ENCODE measurements at regions not wholly inside any gene's neighbourhood (a gene's known extent, or its start where the extent isn't known, plus 50 kb on each side); places are given as distances from the start of the nearest gene placed in this dataset.
"Not testable (repeated sequence)": the region's sequence is repeated elsewhere in the genome, so short reads cannot be mapped to it uniquely, and the experiment has no call there.

- Histone ChIP-seq H3K79me2 (ENCODE audit: insufficient read depth, low read length) (no peaks in the 10 kb centered on the region), H4K20me1 (ENCODE audit: insufficient read depth, low read length) (no peaks in the 10 kb centered on the region), H3K9me3 (ENCODE audit: low read length) (no peaks in the 10 kb centered on the region), H3K4me2 (ENCODE audit: low read depth, low read length) (no peak overlapping the region), H2AFZ (ENCODE audit: low read length) (no peak overlapping the region), H3K27ac (ENCODE audit: extremely low read length, insufficient read depth, low read length) (no peak overlapping the region), H3K9ac (ENCODE audit: insufficient read depth, low read depth, low read length) (no peak overlapping the region), H3K4me3 (replicated peaks in 1 of 3; ENCODE audit: insufficient read depth in 1 of 3, low read depth in 2 of 3, low read length in 3 of 3) (no peak overlapping the region), H3K36me3 (replicated peaks in 1 of 2; ENCODE audit: control insufficient read depth in 1 of 2, insufficient read depth in 2 of 2, low read length in 2 of 2) (no peaks in the 10 kb centered on the region), H3K27me3 (ENCODE audit: control insufficient read depth in 1 of 2, insufficient read depth in 2 of 2, low read length in 2 of 2) (no peaks in the 10 kb centered on the region), H3K4me1 (ENCODE audit: insufficient read depth, low read length) (no peaks in the 10 kb centered on the region)
- no peak for DNase-seq (ENCODE audit: low spot score)
- TF ChIP-seq PRPF4 (IDR thresholded peaks at IDR 0.05; ENCODE audit: low read depth, low read length, poor library complexity, severe bottlenecking): no peak
- no peak for TF ChIP-seq SALL1 (CRISPR knock-in tag; IDR thresholded peaks at IDR 0.05)
- no peak for TF ChIP-seq NAIF1 (CRISPR knock-in tag; IDR thresholded peaks at IDR 0.05; ENCODE audit: borderline replicate concordance)
- TF ChIP-seq ZNF597 (CRISPR knock-in tag; IDR thresholded peaks at IDR 0.05): no peak
- no peak for TF ChIP-seq NFRKB (IDR thresholded peaks at IDR 0.05)
- no peak for TF ChIP-seq MTA3 (CRISPR knock-in tag; IDR thresholded peaks at IDR 0.05)
- no peak for TF ChIP-seq ARID3A (IDR thresholded peaks at IDR 0.05; ENCODE audit: low read depth, low read length)
- no peak for TF ChIP-seq ZNF18 (CRISPR knock-in tag; IDR thresholded peaks at IDR 0.05; ENCODE audit: insufficient replicate concordance)
- TF ChIP-seq ZNF446 (CRISPR knock-in tag; IDR thresholded peaks at IDR 0.05): no peak
- TF ChIP-seq TCF7 (IDR thresholded peaks at IDR 0.05; ENCODE audit: low read depth): no peak
- no peak for FAIRE-seq
- ChIA-PET POLR2A (no interaction called here), CTCF (ENCODE audit: low intra/inter-chr PET ratio, low total read pairs) (no interaction called here)
- intact Hi-C loops (cut with micrococcal nuclease; ENCODE audit: unreplicated experiment): no loop called here
- in situ Hi-C loops (cut with HindIII; ENCODE audit: extremely low pct_ligation_motif_present, low pct_unique_long_range_greater_than_20kb): no loop called here
- BruUV-seq (replicated peaks): no TSS peak
- 53% methylated on average over 3 of the region's 3 CpGs for WGBS (ENCODE audit: low lambda C conversion rate)
- no peak for ATAC-seq
Measured at GRCh38 chr6:120447605-120448004, 886.7 kb downstream of the TBC1D32 start.

GRCh38 chr6:120432840-120433239, 901.4 kb downstream of the TBC1D32 start:
- H3K27ac ChIP-seq (ENCODE audit: extremely low read length, insufficient read depth, low read length); H2AFZ ChIP-seq (ENCODE audit: low read length); BruUV-seq (replicated peaks); DNase-seq (ENCODE audit: low spot score); H3K36me3 ChIP-seq (replicated peaks in 1 of 2; ENCODE audit: control insufficient read depth in 1 of 2, insufficient read depth in 2 of 2, low read length in 2 of 2); CTCF ChIA-PET (ENCODE audit: low intra/inter-chr PET ratio, low total read pairs); H3K79me2 ChIP-seq (ENCODE audit: insufficient read depth, low read length); H4K20me1 ChIP-seq (ENCODE audit: insufficient read depth, low read length); H3K9ac ChIP-seq (ENCODE audit: insufficient read depth, low read depth, low read length); POLR2A ChIA-PET; H3K4me1 ChIP-seq (ENCODE audit: insufficient read depth, low read length); H3K4me3 ChIP-seq (replicated peaks in 1 of 3; ENCODE audit: insufficient read depth in 1 of 3, low read depth in 2 of 3, low read length in 3 of 3); H3K4me2 ChIP-seq (ENCODE audit: low read depth, low read length); FAIRE-seq; intact Hi-C loops (cut with micrococcal nuclease; ENCODE audit: unreplicated experiment); in situ Hi-C loops (cut with HindIII; ENCODE audit: extremely low pct_ligation_motif_present, low pct_unique_long_range_greater_than_20kb); ATAC-seq; H3K27me3 ChIP-seq (ENCODE audit: control insufficient read depth in 1 of 2, insufficient read depth in 2 of 2, low read length in 2 of 2): not testable (repeated sequence)
- WGBS (ENCODE audit: low lambda C conversion rate): 63% methylated on average over 11 of the region's 11 CpGs
- peaks cover 35% of the 10 kb centered on the region for H3K9me3 ChIP-seq (ENCODE audit: low read length)
